ENCODE measurements at regions not wholly inside any gene's neighbourhood (a gene's known extent, or its start where the extent isn't known, plus 50 kb on each side); places are given as distances from the start of the nearest gene placed in this dataset.

GRCh38 chr4:4753643-4754042, 105.8 kb upstream of the MSX1 start:
- H3K9ac ChIP-seq, result no peak overlapping the region
- TF ChIP-seq, protein P1, sequence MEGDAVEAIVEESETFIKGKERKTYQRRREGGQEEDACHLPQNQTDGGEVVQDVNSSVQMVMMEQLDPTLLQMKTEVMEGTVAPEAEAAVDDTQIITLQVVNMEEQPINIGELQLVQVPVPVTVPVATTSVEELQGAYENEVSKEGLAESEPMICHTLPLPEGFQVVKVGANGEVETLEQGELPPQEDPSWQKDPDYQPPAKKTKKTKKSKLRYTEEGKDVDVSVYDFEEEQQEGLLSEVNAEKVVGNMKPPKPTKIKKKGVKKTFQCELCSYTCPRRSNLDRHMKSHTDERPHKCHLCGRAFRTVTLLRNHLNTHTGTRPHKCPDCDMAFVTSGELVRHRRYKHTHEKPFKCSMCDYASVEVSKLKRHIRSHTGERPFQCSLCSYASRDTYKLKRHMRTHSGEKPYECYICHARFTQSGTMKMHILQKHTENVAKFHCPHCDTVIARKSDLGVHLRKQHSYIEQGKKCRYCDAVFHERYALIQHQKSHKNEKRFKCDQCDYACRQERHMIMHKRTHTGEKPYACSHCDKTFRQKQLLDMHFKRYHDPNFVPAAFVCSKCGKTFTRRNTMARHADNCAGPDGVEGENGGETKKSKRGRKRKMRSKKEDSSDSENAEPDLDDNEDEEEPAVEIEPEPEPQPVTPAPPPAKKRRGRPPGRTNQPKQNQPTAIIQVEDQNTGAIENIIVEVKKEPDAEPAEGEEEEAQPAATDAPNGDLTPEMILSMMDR (conservative IDR thresholded peaks at IDR 0.05; ENCODE audit: low read depth, low read length), result no peak
- H3K27me3 ChIP-seq (ENCODE audit: insufficient read depth, low read depth), result no peaks in the 10 kb centered on the region
- peaks cover 9% of the 10 kb centered on the region for H3K4me1 ChIP-seq (ENCODE audit: low read depth, poor library complexity, severe bottlenecking)
- no peak overlapping the region for H3K4me3 ChIP-seq (IDR thresholded peaks at IDR 0.05; ENCODE audit: insufficient read depth, low read depth, low read length)
- H3K27ac ChIP-seq, result no peak overlapping the region
- no peak overlapping the region for H2AFZ ChIP-seq (ENCODE audit: low read depth)
- no peaks in the 10 kb centered on the region for H3K36me3 ChIP-seq (ENCODE audit: insufficient read depth)
- H3K79me2 ChIP-seq (ENCODE audit: insufficient read depth, low read depth), result no peaks in the 10 kb centered on the region
- no peak overlapping the region for H3K4me2 ChIP-seq
- no peaks in the 10 kb centered on the region for H4K20me1 ChIP-seq (ENCODE audit: insufficient read depth)

- no peak overlapping the region for H3K9ac ChIP-seq
- no peak overlapping the region for H3K4me3 ChIP-seq (IDR thresholded peaks at IDR 0.05; ENCODE audit: insufficient read depth, low read depth, low read length)
- H3K79me2 ChIP-seq (ENCODE audit: insufficient read depth, low read depth), result no peaks in the 10 kb centered on the region
- H3K27me3 ChIP-seq (ENCODE audit: insufficient read depth, low read depth), result no peaks in the 10 kb centered on the region
- peaks cover under 1% of the 10 kb centered on the region for H3K4me1 ChIP-seq (ENCODE audit: low read depth, poor library complexity, severe bottlenecking)
- TF ChIP-seq, protein P1 (conservative IDR thresholded peaks at IDR 0.05; ENCODE audit: low read depth, low read length), result no peak
- H3K27ac ChIP-seq, result no peak overlapping the region
- no peaks in the 10 kb centered on the region for H3K36me3 ChIP-seq (ENCODE audit: insufficient read depth)
- no peak overlapping the region for H2AFZ ChIP-seq (ENCODE audit: low read depth)
- H4K20me1 ChIP-seq (ENCODE audit: insufficient read depth), result no peaks in the 10 kb centered on the region
- no peak overlapping the region for H3K4me2 ChIP-seq
These were observed 106.7 kb upstream of the MSX1 start for GRCh38 chr4:4752576-4753401.

GRCh38 chr4:4752025-4752424, 107.4 kb upstream of the MSX1 start:
- Histone ChIP-seq H3K4me2 (no peak overlapping the region), H3K27me3 (ENCODE audit: insufficient read depth, low read depth) (no peaks in the 10 kb centered on the region), H3K36me3 (ENCODE audit: insufficient read depth) (no peaks in the 10 kb centered on the region), H2AFZ (ENCODE audit: low read depth) (no peak overlapping the region), H3K79me2 (ENCODE audit: insufficient read depth, low read depth) (no peaks in the 10 kb centered on the region), H3K4me3 (IDR thresholded peaks at IDR 0.05; ENCODE audit: insufficient read depth, low read depth, low read length) (no peak overlapping the region), H3K9ac (no peak overlapping the region), H4K20me1 (ENCODE audit: insufficient read depth) (no peaks in the 10 kb centered on the region), H3K4me1 (ENCODE audit: low read depth, poor library complexity, severe bottlenecking) (no peaks in the 10 kb centered on the region), H3K27ac (no peak overlapping the region)
- TF ChIP-seq, protein P1 (conservative IDR thresholded peaks at IDR 0.05; ENCODE audit: low read depth, low read length), result no peak

DNA sequence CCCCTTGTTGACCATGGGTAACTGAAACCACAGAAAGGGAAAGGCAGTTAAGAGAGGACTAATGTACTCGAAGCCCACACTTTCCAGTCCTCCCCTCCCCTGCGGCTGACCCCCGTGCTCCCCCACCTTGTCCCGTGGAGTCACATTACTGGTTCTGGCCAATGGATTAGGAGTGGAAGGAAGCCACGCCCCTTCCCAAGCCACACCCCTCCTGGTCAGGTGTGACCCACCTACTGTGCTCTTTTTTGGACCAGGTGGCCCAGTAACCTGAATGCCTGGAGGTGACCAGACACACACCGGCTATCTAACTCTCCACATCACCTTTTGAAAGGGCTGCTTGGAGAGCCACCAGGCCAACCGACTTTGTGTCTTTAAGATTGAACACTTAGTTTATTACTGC, 109.3 kb upstream of the MSX1 start:
- Histone ChIP-seq H3K4me2 (no peak overlapping the region), H4K20me1 (ENCODE audit: insufficient read depth) (no peaks in the 10 kb centered on the region), H3K4me1 (ENCODE audit: low read depth, poor library complexity, severe bottlenecking) (no peaks in the 10 kb centered on the region), H3K79me2 (ENCODE audit: insufficient read depth, low read depth) (no peaks in the 10 kb centered on the region), H3K9ac (no peak overlapping the region), H3K27ac (no peak overlapping the region), H3K4me3 (IDR thresholded peaks at IDR 0.05; ENCODE audit: insufficient read depth, low read depth, low read length) (no peak overlapping the region), H3K27me3 (ENCODE audit: insufficient read depth, low read depth) (no peaks in the 10 kb centered on the region), H2AFZ (ENCODE audit: low read depth) (no peak overlapping the region), H3K36me3 (ENCODE audit: insufficient read depth) (no peaks in the 10 kb centered on the region)
- TF ChIP-seq, protein P1 (conservative IDR thresholded peaks at IDR 0.05; ENCODE audit: low read depth, low read length), result no peak
